GM11168 (cell line): ENCODE measurements at regions not wholly inside any gene's neighbourhood (a gene's known extent, or its start where the extent isn't known, plus 50 kb on each side); places are given as distances from the start of the nearest gene placed in this dataset.

Experiments used
- in situ Hi-C: fragments of 300-500 bp; cut with MboI; formaldehyde crosslinking; loops from one replicate; pipeline ENCODE4 v1.12.0; 2022; ENCODE audit warnings: low sequenced_read_pairs; ENCODE audit not compliant: unreplicated experiment

DNA sequence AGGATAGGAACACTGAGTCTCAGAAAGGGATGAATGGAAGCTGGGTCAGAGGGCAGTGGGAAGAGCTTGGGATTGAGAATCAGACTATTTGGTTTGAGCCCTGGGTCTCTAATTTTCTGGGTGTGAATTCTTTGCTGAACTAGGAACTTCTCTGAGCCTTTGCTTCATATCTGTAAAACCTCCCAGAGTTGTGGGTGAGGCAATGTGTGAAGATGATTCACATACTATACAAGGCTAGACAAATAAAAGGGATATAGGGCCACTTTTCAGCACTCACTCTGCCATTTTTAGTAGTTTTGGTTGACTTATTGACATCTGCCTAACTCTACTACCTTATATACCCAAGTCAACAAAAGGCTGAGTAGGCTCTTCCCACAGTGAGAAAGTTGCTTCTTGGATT lies 77.7 kb upstream of the JUN start:
- in situ Hi-C loops: no loop called here

DNA sequence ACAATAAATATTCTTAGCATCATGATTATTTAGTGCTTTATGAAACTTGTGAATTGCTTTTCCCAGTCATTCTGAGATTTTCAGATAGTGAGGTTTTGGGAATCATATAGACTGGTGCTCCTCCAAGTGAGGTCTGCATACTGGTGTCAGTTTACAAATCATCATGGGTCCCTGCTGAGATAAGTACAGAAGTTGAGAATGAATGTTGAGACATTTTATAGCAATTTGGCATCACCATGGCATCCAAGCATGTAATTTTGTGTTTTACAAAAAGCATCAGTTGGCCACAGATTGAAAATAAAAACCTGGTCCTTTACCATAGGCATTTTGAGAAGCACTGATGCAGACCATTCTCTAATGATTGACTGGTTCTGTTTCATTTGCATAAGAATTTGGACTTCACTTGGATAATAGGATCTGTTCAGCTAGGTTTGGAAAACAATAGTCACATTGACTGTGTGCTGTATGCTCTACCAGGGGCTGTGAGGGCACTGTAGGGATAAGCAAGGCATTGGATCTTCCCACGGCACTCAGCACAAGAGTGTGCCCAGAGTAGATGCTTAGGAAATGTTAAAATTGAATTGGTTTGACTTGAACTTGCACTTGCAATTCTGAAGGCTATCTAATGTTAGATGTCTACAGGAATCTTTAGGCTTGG lies 79.0 kb upstream of the JUN start:
- in situ Hi-C loops: no loop called here

DNA sequence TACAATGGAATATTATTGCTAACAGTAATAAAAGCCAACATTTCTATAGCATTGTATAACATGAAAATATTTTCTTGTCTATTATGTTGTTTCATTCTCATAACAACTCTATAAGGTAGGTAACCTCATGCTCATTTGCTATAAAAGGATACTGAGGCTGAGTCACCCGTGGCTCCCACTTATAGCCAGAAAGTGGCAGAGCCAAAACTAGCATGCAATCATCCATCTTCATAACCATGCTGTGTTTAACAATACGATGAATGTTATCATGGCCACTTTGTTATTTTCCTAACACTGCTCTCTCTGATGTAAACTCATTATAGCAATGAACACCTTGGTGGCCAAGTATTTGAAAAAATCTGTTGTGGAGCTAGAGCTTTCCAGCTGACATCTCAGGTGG lies 80.8 kb upstream of the JUN start:
- in situ Hi-C loops: no loop called here

DNA sequence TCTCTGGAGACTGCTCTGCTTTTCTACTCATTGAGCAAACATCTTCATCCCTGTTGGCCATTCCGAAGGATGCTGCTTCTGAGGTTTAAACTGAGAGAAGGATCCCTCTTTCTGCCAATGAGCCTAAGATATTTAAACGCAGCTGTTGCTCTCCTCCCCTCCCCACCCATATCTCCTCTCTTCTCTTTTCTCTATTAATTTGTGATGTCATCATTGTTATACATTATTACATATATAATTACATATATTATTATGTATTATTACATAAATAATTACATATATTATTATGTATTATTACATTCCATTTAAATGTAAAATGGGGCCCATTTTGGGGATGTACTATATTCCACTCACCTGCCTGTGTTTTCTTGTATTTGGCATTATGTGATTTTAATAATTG lies 82.7 kb upstream of the JUN start:
- in situ Hi-C loops: no loop called here

DNA sequence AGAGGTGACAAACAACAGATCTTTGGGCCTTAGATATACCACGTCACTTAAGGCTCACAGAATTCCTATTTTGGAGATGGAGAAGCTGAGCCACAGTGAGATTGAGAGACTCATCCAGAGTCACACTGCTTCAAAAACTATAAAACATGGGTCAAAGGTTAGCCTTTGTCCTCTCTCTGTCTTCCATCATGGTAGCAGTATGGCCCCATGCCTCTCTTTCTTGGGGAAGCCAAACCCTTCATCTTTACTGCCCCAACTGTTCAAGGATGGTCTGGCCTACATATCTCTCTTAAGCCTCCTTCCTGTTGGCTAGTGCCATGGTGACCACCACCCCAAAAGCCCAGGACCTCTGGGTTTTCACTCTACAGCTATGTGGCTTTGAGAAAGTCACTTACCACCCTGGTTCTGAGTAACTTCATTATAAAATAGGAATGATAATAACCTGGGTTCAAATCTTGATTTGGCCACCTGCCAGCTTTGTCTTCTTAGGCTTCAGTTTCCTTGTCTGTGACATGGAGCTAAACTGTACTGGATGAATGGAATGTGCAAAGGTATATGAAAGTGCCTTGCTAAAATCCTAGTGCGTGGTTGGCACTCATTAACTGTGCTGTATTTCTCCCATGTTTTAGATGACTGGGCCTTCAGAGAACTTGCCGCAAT lies 85.9 kb upstream of the JUN start:
- in situ Hi-C loops: no loop called here

DNA sequence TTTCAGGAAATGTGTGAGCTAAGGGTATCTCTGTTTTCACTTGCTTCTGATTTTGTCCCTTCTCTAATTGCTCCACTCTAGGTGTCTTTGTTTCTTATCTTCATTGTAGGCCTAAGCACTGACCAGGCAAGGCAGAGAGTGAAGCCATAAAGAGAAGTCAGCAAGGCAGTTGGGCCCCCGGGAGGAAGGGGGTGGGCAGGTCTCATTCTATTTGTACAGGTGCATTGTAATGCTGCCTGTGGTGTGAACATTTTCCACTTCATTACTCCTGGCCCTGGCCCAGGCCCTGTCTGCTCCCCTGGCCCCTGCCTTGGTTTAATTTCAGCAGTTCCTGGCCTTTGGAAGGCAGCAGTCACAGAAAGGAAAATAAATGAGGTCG lies 86.4 kb upstream of the JUN start:
- in situ Hi-C loops: no loop called here

DNA sequence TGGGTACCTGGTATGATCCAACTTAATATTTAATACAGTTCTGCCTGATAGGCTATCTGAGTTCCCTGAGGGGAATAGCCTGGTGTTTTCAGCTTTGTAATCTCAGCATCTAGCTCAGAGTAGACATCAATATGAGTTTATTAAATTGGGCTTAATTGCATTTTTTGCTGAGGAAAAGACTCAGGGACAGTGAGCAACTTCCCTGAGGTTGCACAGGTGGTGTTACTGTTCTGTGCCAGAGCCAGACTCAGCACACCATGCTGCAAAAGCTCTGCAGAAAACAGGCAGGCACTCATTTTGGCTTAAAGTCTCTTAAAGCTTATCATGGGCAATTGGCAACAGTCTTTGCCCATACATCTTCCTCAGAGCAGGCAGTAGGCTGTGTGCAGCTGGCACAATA lies 90.5 kb upstream of the JUN start:
- in situ Hi-C loops: no loop called here

DNA sequence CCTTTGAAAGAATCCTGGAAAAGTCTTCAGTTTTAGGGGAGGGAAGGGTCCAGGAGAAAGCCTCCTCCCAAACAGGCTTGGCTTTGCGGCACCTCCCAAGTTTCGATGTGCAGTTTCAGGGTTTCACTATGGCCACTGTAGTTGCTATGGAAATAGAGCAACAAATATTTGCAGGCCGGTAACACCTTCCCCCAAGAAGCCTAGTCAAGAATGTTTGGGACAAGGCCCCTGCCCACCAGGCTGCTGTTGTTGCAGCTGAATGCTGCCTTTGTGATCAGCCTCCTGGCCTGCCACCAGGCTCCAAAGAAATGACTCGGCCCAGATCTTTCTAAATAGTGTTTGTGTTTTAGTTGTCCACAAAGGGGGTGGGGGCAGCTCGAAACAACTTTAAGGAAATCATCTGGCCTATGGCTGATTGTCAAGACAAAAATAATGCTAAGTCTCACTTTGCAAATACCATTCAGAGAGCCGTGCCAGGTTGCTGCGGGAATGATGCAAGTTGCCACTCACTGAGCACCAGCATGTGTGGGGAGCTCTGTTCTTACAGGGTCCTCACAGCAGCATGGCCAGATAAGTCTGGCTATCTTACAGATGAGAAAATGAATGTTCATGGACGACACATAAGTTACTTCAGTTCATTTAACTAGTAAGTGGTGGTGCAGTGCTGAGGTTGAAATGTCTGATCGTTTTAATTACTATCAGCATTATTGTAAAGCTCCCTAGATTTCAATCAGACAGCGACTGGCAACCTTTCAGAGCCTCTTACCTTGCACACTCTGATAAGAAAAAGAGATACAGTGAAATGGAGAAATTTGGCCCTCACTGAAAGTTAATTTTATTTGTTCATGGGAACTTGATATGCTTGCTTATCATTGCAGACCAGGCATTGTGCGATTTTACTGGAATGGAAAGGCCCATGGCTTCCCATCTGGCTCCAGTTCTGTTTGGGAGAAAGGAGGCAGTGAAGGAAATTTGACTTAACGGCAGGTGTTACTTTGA lies 91.2 kb upstream of the JUN start:
- in situ Hi-C loops: no loop called here

DNA sequence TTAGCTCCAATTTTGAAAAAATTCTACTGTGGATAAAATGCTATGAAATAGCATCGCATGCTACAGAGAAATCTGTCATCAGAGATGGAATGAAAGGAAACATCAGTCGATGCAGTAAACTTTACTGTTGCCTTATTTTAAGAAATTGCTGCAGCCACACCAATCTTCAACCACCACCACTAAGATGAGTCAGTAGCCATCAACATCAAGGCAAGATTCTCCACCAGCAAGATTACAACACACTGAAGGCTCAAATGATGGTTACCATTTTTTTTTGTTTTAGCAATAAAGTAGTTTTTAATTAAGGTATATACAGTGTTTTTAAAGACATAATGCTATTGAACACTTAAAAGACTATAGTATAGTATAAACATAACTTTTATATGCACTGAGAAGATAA lies 95.6 kb upstream of the JUN start:
- in situ Hi-C loops: no loop called here

DNA sequence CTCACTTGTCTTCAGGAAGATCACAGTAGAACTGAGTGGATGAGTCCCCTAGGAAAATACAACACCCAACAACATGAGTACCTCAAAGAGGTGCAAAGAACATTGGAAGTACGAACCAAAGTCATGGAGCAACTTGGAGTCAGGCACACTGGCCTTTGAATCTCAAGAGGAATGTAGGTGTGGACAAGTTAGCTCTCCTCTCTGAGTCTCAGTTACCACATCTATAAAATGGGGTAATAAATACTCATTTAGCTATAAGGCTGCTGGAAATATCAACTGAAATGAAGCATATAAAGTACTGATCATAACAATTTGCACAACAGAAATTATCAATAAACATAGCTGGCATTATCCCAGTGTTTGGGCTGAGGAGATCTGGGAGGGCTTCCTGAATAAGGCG lies 96.7 kb upstream of the JUN start:
- in situ Hi-C loops: no loop called here

DNA sequence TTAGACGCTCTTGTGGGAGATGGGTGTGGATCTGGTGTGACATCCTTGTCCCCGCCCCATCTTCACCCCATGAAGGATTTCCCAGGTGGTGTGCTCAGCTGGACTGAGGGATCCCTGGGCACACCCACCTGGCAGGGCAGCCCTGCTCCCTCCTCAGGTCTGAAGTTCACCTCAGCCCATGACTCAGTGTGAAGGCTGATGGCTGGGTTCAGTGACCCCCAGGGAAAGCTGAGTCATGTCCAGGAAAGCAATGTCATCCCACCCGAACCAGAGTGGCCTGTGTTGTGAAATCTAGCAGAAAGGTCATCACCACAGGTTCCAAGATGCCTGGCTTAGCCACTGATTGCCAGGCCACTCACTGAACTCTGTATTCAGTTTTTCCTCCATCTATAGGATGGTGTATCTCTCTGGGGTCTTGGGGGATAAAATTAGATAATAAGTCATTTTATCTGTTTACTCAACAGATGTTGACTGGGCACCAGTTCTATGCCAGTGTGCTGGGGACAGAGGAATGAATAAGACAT lies 97.7 kb upstream of the JUN start:
- in situ Hi-C loops: no loop called here

DNA sequence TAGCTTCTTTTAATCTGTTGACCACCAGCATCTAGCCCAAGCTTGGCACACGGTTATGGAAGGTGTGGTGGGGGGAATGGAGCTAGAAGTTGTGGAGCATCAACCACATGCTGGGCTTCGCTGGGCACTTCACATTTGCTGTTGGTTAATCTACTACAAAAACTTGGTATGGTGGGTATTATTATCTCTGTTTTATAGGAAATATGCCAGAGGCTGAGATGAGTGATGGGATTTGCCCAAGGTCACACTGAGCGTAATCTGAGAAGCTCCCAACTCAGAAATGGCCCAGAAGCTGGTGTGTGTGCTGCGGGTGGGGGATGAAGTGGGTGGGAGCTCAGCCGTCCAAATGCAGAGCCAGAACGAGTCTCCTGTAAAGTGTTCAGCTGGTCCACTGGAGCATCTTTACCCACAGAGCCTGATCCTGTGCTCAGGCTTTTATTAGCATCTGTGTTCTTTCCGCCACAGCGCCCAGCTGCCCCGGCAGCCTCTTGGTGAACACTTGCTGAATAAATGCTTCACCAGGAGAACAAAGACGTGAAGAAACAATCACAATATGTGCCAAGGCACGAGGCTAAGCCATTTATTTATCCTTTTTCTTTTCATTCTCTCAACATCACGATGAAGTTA lies 98.6 kb upstream of the JUN start:
- in situ Hi-C loops: no loop called here

DNA sequence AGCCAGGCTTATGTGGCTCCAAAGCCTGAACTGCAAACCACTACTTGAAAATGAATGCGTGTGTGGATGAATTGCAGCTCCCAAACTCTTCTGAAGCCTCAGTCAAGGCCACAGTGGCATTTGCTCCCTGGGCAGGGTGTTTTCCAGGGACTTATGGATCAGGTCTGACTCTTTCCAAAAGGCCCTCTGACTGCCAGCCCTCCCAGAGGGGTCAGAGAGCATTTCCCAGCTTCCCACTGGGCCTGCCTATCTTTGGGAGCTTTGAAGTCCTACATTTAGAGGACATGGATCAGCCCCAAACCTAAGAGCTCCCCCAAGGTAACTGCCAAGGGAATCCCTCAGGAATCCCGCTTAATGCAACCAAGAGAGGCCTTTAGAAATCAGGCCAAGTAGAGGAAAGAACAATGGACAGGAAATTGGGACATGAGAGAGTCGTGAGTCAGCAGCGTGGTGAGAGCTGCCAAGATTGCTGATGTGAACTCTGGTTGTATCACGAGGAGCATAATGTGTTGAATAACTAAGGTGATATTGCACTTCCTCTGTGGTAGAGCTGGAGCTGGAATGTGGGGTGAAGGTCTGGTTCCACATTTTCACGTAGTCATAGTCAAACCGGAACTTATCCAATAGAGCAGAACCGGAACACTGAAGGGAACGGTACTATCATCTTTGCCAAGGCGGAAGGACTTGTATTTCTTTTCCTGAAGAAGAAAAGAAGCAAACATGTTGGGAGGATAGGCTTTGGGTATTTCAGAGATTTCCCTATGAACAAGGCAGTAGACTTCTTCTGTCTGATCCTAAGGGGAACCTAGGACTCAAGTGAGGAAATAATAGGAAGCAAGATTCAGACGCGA lies 99.4 kb upstream of the JUN start:
- in situ Hi-C loops: no loop called here

DNA sequence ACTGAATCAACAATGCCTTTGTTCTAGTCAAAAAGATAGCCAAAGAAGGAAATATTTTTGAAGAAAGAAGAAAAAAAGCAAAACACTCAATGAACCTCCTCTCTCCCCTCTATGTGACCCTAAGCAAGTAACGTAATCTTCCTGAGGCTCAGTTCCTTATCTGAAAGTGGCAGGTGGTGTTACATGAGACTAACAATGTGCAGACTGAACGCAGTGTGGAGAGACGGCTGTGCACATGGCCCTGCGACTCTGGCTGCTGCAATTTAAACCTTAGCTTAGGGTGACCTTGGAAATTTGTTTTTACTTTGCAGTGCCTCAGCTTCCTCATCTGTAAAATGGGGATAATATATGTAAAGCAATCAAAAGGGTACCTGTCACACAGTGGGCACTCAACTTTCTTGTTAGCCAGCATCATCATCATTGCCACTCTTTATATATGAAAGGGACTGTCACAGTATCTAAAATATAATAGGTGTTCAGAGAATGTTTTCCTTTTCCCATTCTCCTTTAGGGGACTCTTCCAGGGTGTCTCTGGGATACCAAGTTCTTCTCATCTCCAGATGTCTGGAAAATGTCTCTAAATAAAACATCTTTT lies 100.1 kb upstream of the JUN start:
- in situ Hi-C loops: no loop called here

DNA sequence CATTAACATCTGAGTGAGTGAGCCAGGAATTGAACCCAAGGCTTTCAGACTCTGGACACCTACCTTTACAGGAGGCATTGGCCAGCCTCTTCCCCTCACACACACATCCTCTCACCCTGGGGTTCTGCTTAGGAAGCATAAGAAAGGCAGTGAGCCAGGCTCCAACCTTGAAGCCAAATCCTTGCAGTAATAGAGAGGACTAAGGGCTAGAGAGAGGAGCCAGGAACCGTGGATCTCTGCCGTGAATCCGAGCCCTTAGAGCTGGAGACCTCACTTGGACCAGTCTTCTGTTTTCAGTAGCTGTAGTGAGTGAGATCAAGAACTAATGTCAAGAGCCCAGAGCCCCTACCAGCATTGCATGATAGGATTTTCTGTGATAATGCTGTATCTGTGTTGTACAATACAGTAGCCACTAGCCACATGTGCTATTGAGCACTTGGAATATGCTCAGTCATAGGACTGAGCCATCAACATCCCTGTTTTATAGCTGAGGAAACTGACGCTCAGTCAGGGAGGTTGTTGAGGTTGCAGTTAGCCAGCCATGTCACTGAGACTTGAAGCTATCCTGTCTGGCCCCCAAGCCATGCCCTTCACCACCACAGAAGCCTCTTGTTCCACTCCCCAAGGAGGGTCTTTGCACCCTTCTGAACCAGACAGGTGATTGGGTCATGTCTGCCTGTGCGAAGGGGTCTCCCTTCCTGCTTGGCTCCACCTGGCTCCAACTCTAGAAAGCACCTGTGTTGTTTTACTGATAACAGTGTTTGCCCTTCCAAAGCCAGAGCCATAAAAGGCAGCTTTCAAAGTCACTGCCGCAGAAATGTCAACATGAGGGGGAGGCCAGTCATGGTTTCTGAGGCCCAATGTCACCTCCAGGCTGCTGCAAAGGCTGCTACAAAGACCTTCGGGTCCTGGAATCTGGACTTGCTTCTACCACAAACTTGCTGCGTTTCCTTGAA lies 101.1 kb upstream of the JUN start:
- in situ Hi-C loops: no loop called here

DNA sequence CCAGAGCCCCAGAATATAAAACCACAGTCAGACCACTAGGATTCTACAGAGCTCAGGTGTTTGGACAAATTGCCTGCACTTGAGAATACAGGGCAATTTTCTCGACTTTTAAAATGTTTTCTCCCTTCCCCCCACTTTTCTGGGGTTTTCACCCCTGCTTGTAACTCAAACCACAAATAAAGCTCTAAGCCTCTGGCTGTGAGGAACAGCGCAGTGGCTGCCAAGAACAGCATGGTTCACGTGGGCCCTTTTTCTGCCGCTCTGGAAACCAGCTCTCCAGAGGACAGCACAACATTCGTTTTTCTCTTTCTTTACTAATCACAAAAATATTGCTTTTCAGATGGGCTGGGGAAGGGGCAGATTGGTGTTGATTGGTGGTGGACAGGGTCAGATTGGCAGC lies 102.2 kb upstream of the JUN start:
- in situ Hi-C loops: no loop called here

DNA sequence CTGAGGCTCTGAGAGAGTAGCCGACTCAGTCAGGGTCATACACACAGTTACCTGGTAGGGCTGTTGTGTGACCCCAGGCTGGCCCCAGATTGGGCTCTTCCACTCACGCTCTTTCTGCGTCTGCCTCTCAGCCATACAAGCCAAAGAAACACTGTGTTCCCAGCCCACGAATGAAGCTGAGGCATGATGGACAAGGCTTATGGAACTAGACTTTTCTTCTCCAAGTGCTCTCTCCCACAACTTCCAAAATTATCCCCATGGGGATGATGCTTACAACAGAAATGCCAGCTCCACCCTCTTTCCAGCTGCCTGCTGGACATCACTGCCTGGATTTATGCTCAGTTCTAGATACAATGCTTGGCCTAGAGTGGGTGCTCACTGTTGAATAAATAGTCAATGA lies 102.8 kb upstream of the JUN start:
- in situ Hi-C loops: no loop called here

DNA sequence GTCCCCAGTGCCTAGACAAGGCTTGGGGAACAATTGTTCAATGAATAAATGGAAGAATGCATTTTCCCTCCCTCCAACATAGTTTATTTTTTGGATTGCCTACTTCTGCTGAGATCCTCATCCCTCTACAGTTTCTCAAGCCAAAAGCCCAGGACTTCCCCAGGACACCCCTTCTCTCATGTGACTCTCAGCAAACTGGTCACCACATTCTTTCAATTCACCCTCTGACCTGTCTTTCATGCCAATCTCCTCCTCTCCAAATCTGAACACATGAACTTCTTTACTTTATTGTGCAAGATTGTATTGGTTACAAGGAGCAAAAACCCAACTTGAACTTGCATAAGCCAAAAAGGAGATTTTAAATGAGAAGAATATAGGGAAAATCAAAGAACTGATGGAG lies 103.2 kb upstream of the JUN start:
- in situ Hi-C loops: no loop called here
